ENCODE measurements at regions not wholly inside any gene's neighbourhood (a gene's known extent, or its start where the extent isn't known, plus 50 kb on each side); places are given as distances from the start of the nearest gene placed in this dataset.

GRCh38 chr17:54124456-54124855 lies 301.7 kb downstream of the KIF2B start:
- no peak for DNase-seq (ENCODE audit: low read depth, low spot score)
- TF ChIP-seq CTCF (IDR thresholded peaks at IDR 0.05; ENCODE audit: low read depth, low read length): no peak
- in situ Hi-C loops (cut with HindIII; ENCODE audit: low sequenced_read_pairs): no loop called here
- H3K4me3 ChIP-seq (ENCODE audit: low read depth, low read length): no peak overlapping the region

- H3K4me3 ChIP-seq (ENCODE audit: low read depth, low read length): no peak overlapping the region
- no peak for TF ChIP-seq CTCF (IDR thresholded peaks at IDR 0.05; ENCODE audit: low read depth, low read length)
- no peak for DNase-seq (ENCODE audit: low read depth, low spot score)
- in situ Hi-C loops (cut with HindIII; ENCODE audit: low sequenced_read_pairs): no loop called here
Measured at GRCh38 chr17:54153423-54153822, 330.7 kb downstream of the KIF2B start.

GRCh38 chr17:54157542-54157941 lies 334.8 kb downstream of the KIF2B start:
- no peak for TF ChIP-seq CTCF (IDR thresholded peaks at IDR 0.05; ENCODE audit: low read depth, low read length)
- H3K4me3 ChIP-seq (ENCODE audit: low read depth, low read length): no peak overlapping the region
- in situ Hi-C loops (cut with HindIII; ENCODE audit: low sequenced_read_pairs): no loop called here
- no peak for DNase-seq (ENCODE audit: low read depth, low spot score)

- in situ Hi-C loops (cut with HindIII; ENCODE audit: low sequenced_read_pairs): no loop called here
- peak; percentile 26 for TF ChIP-seq CTCF (IDR thresholded peaks at IDR 0.05; ENCODE audit: low read depth, low read length)
- no peak overlapping the region for H3K4me3 ChIP-seq (ENCODE audit: low read depth, low read length)
- peak; percentile 3 for DNase-seq (ENCODE audit: low read depth, low spot score)
Measured at GRCh38 chr17:54172096-54172984, 349.6 kb downstream of the KIF2B start.

GRCh38 chr17:54172985-54173316 lies 350.2 kb downstream of the KIF2B start:
- in situ Hi-C loops (cut with HindIII; ENCODE audit: low sequenced_read_pairs): no loop called here
- no peak for TF ChIP-seq CTCF (IDR thresholded peaks at IDR 0.05; ENCODE audit: low read depth, low read length)
- H3K4me3 ChIP-seq (ENCODE audit: low read depth, low read length): no peak overlapping the region
- no peak for DNase-seq (ENCODE audit: low read depth, low spot score)

GRCh38 chr17:54177606-54178308 lies 355.0 kb downstream of the KIF2B start:
- no peak for DNase-seq (ENCODE audit: low read depth, low spot score)
- no peak for TF ChIP-seq CTCF (IDR thresholded peaks at IDR 0.05; ENCODE audit: low read depth, low read length)
- in situ Hi-C loops (cut with HindIII; ENCODE audit: low sequenced_read_pairs): no loop called here
- no peak overlapping the region for H3K4me3 ChIP-seq (ENCODE audit: low read depth, low read length)

Data from astrocyte of the spinal cord (primary cell).